GM20000 (cell line): ENCODE measurements at regions not wholly inside any gene's neighbourhood (a gene's known extent, or its start where the extent isn't known, plus 50 kb on each side); places are given as distances from the start of the nearest gene placed in this dataset.

Source experiments
- DNase-seq: peaks from one replicate; pipeline ENCODE4 v3.0.0; 2012; ENCODE audit warnings: low spot score
- TF ChIP-seq, protein P1 (sequence below): IDR thresholded peaks from 2 replicates; pipeline ENCODE4 v1.5.1; 2012; ENCODE audit warnings: mild to moderate bottlenecking, control low read depth; ENCODE audit errors: extremely low read depth, missing control alignments

- TF ChIP-seq, protein P1, sequence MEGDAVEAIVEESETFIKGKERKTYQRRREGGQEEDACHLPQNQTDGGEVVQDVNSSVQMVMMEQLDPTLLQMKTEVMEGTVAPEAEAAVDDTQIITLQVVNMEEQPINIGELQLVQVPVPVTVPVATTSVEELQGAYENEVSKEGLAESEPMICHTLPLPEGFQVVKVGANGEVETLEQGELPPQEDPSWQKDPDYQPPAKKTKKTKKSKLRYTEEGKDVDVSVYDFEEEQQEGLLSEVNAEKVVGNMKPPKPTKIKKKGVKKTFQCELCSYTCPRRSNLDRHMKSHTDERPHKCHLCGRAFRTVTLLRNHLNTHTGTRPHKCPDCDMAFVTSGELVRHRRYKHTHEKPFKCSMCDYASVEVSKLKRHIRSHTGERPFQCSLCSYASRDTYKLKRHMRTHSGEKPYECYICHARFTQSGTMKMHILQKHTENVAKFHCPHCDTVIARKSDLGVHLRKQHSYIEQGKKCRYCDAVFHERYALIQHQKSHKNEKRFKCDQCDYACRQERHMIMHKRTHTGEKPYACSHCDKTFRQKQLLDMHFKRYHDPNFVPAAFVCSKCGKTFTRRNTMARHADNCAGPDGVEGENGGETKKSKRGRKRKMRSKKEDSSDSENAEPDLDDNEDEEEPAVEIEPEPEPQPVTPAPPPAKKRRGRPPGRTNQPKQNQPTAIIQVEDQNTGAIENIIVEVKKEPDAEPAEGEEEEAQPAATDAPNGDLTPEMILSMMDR = no peak
- DNase-seq = no peak
These were observed 1295.8 kb upstream of the ADGRL3 start for GRCh38 chr4:59904331-59904730.

DNA sequence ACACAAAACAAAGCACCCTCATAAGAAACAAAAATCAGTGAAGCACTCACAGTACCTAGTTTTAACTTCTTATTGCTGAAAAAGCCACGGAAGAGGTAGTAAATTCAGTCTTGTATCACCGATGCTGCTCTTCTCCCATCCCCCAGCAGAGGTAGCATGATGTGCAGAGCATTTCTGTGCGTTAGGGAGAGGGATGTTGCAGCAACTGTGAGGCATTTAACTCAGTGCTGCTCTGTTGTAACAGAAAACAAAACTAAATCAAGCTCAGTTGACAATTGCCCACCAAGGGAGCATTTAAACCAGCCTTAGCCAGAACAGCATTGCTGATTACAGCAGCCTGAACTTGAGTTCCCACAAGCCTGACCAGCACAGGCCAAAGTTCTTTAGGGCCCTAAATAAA lies 1279.7 kb upstream of the ADGRL3 start:
- TF ChIP-seq, protein P1 = no peak
- no peak for DNase-seq

- DNase-seq = no peak
- TF ChIP-seq, protein P1 = no peak
These were observed 1274.8 kb upstream of the ADGRL3 start for GRCh38 chr4:59925290-59925689.

- DNase-seq = no peak
- TF ChIP-seq, protein P1 = no peak
These were observed 1263.6 kb upstream of the ADGRL3 start for GRCh38 chr4:59936566-59936965.

- TF ChIP-seq, protein P1 = no peak
- DNase-seq = no peak
These were observed 1262.0 kb upstream of the ADGRL3 start for GRCh38 chr4:59938166-59938565.

- TF ChIP-seq, protein P1 = no peak
- DNase-seq = no peak
These were observed 1254.8 kb upstream of the ADGRL3 start for GRCh38 chr4:59945277-59945676.

GRCh38 chr4:59945716-59946115 lies 1254.4 kb upstream of the ADGRL3 start:
- TF ChIP-seq, protein P1 = no peak
- no peak for DNase-seq
